HCT116 (cell line): ENCODE measurements at regions not wholly inside any gene's neighbourhood (a gene's known extent, or its start where the extent isn't known, plus 50 kb on each side); places are given as distances from the start of the nearest gene placed in this dataset.

Experiments used
- ATAC-seq: fragments of 200-7000 bp; cut with Tn5 transposase; 2 replicates; pipeline ENCODE4 v1.9.1; 2020; ENCODE audit warnings: mild to moderate bottlenecking, moderate library complexity
- BruUV-seq: library from RNA; stranded (reverse); fragments of 400-500 nt; replicated peaks from 2 replicates; lab custom pipeline; 2021; lab: Mats Ljungman, UMichigan
- CTCF ChIA-PET: fragments of 300-600 bp; sonication (Branson Sonifier 250); formaldehyde crosslinking; loops from one replicate; lab custom pipeline; 2021; ENCODE audit warnings: antibody characterized with exemption; lab: Charles Lee
- POLR2A ChIA-PET: fragments of 300-600, 350-600 bp; sonication (Branson Sonifier 250); formaldehyde crosslinking; loops from one replicate; lab custom pipeline; 2021; ENCODE audit warnings: antibody characterized with exemption; lab: Charles Lee
- RAD21 ChIA-PET, 2 experiments: fragments of 300-600 bp; sonication (Branson Sonifier 250); formaldehyde crosslinking; loops; one replicate each; lab custom pipeline; 2023; ENCODE audit warnings: low total read pairs in 2 of 2; ENCODE audit not compliant: uncharacterized antibody in 2 of 2, unreplicated experiment in 2 of 2, low non-redundant PET in 1 of 2; lab: Charles Lee
- DNase-seq: peaks from one replicate; pipeline ENCODE4 v3.0.0-alpha.2; 2010; ENCODE audit warnings: low read depth, low spot score
- H2AFZ ChIP-seq: fragments of 200-600 bp; shearing (Covaris generic), sonication (generic); 2 replicates; pipeline ENCODE4 v1.6.1; 2017; ENCODE audit warnings: low read depth, mixed run types, mixed read lengths, antibody characterized with exemption, low read length; ENCODE audit not compliant: poor library complexity, severe bottlenecking
- H3K27ac ChIP-seq: 2 replicates; pipeline ENCODE4 v1.5.1; 2012; ENCODE audit warnings: low read depth, low read length
- H3K27me3 ChIP-seq: fragments of 200-600 bp; sonication (generic); 2 replicates; pipeline ENCODE4 v1.6.1; 2016; ENCODE audit warnings: mixed run types, low read length, mixed read lengths; ENCODE audit not compliant: insufficient read depth
- H3K36me3 ChIP-seq, 2 experiments: fragments of 200-500 bp in 1 of 2; fragments of 200-600 bp in 1 of 2; sonication (Bioruptor generic) in 1 of 2; sonication (generic) in 1 of 2; 2 replicates each; pipeline versions ENCODE4 v1.5.1 to v1.6.1; 2014 to 2016; ENCODE audit warnings: low read length in 2 of 2, inconsistent platforms in 1 of 2, mixed read lengths in 1 of 2, mixed run types in 1 of 2; ENCODE audit not compliant: insufficient read depth in 2 of 2, control insufficient read depth in 1 of 2
- H3K4me1 ChIP-seq, 2 experiments: fragments of 200-600 bp in 1 of 2; sonication (generic) in 1 of 2; 2 replicates each; pipeline versions ENCODE4 v1.5.1 to v1.6.1; 2012 to 2017; ENCODE audit warnings: low read length in 2 of 2, inconsistent platforms in 1 of 2, mild to moderate bottlenecking in 1 of 2, mixed read lengths in 1 of 2, mixed run types in 1 of 2, moderate library complexity in 1 of 2; ENCODE audit not compliant: insufficient read depth in 2 of 2, control insufficient read depth in 1 of 2
- H3K4me2 ChIP-seq: fragments of 200-600 bp; sonication (generic); 2 replicates; pipeline ENCODE4 v1.6.1; 2017; ENCODE audit warnings: mixed run types, low read length, mixed read lengths
- H3K4me3 ChIP-seq, 2 experiments: fragments of 200-600 bp in 1 of 2; sonication (generic) in 1 of 2; replicated peaks in 1 of 2; 2 replicates each; pipeline ENCODE4 v1.5.1; 2011 to 2016; ENCODE audit warnings: low read length in 2 of 2, control low read depth in 1 of 2, low read depth in 1 of 2, mild to moderate bottlenecking in 1 of 2, mixed read lengths in 1 of 2, mixed run types in 1 of 2
- H3K79me2 ChIP-seq: fragments of 200-600 bp; sonication (generic); 2 replicates; pipeline ENCODE4 v1.6.1; 2017; ENCODE audit warnings: mild to moderate bottlenecking, mixed run types, low read length, moderate library complexity, mixed read lengths; ENCODE audit not compliant: insufficient read depth
- H3K9ac ChIP-seq: fragments of 200-600 bp; sonication (generic); 2 replicates; pipeline ENCODE4 v1.6.1; 2016; ENCODE audit warnings: low read length, mixed read lengths
- H3K9me2 ChIP-seq: fragments of 200-600 bp; sonication (generic), shearing (Covaris generic); 2 replicates; pipeline ENCODE4 v1.6.1; 2017; ENCODE audit warnings: mixed run types, mild to moderate bottlenecking, moderate library complexity; ENCODE audit not compliant: insufficient read depth
- H3K9me3 ChIP-seq, 2 experiments: fragments of 200-500 bp in 1 of 2; fragments of 200-600 bp in 1 of 2; sonication (Bioruptor generic) in 1 of 2; sonication (generic) in 1 of 2; 2 replicates each; pipeline ENCODE4 v1.6.1; 2014 to 2017; ENCODE audit warnings: low read length in 2 of 2, mixed read lengths in 2 of 2, inconsistent platforms in 1 of 2, low read depth in 1 of 2, mild to moderate bottlenecking in 1 of 2, mixed run types in 1 of 2, moderate library complexity in 1 of 2; ENCODE audit not compliant: control insufficient read depth in 1 of 2, insufficient read depth in 1 of 2
- H4K20me1 ChIP-seq: fragments of 200-600 bp; sonication (generic), shearing (Covaris generic); 2 replicates; pipeline ENCODE4 v1.6.1; 2017; ENCODE audit warnings: mixed run types, mild to moderate bottlenecking, moderate library complexity; ENCODE audit not compliant: insufficient read depth
- ATF3 ChIP-seq: IDR thresholded peaks from 2 replicates; pipeline ENCODE4 v1.6.1; 2012
- CBX3 ChIP-seq: IDR thresholded peaks from 2 replicates; pipeline ENCODE4 v1.6.1; 2012; ENCODE audit warnings: low read depth
- CEBPB ChIP-seq: IDR thresholded peaks from 2 replicates; pipeline ENCODE4 v1.6.1; 2012; ENCODE audit warnings: low read depth
- EGR1 ChIP-seq: IDR thresholded peaks from 2 replicates; pipeline ENCODE4 v1.6.1; 2012; ENCODE audit warnings: low read depth
- EZH2phosphoT487 ChIP-seq: fragments of 200-600 bp; IDR thresholded peaks from 2 replicates; pipeline ENCODE4 v1.6.1; 2018; ENCODE audit warnings: antibody characterized with exemption, borderline replicate concordance
- POLR2A ChIP-seq: IDR thresholded peaks from 2 replicates; pipeline ENCODE4 v1.7.0; 2011; ENCODE audit warnings: borderline replicate concordance; ENCODE audit not compliant: insufficient read depth, insufficient read length; ENCODE audit errors: extremely low read depth
- POLR2AphosphoS5 ChIP-seq: IDR thresholded peaks from 2 replicates; pipeline ENCODE4 v1.6.1; 2011; ENCODE audit warnings: mild to moderate bottlenecking, low read depth, low read length, moderate library complexity
- SIN3A ChIP-seq: IDR thresholded peaks from 2 replicates; pipeline ENCODE4 v1.6.1; 2012; ENCODE audit warnings: low read depth
- SP1 ChIP-seq: IDR thresholded peaks from 2 replicates; pipeline ENCODE4 v1.6.1; 2012; ENCODE audit warnings: low read depth
- SRF ChIP-seq: IDR thresholded peaks from 2 replicates; pipeline ENCODE4 v1.6.1; 2012; ENCODE audit warnings: low read depth
- ZBTB33 ChIP-seq: IDR thresholded peaks from 2 replicates; pipeline ENCODE4 v1.6.1; 2011; ENCODE audit warnings: mild to moderate bottlenecking, low read length, moderate library complexity; ENCODE audit not compliant: insufficient replicate concordance; ENCODE audit errors: extremely low read depth
- ZFX ChIP-seq: fragments of 450-650 bp; IDR thresholded peaks from 2 replicates; pipeline ENCODE4 v1.6.1; 2017
- intact Hi-C: fragments of 100-400 bp; cut with micrococcal nuclease; formaldehyde crosslinking; loops from 2 replicates; pipeline ENCODE4 v1.10.0; 2022

GRCh38 chr9:97761879-97762278 lies 64.7 kb upstream of the XPA start:
- H3K4me3 ChIP-seq: no peak overlapping the region
- TF ChIP-seq SRF: no peak
- TF ChIP-seq EGR1: no peak
- no peak for TF ChIP-seq CEBPB
- TF ChIP-seq EZH2phosphoT487: no peak
- TF ChIP-seq CBX3: no peak
- no peak for TF ChIP-seq ZFX
- no peak for TF ChIP-seq ATF3
- no peak for TF ChIP-seq ZBTB33
- TF ChIP-seq POLR2A: no peak
- no peak for TF ChIP-seq POLR2AphosphoS5
- TF ChIP-seq SIN3A: no peak
- TF ChIP-seq SP1: no peak
- TF ChIP-seq, all 23 proteins: peak for 0
- Histone ChIP-seq H2AFZ (no peak overlapping the region), H3K4me2 (no peak overlapping the region), H3K9ac (no peak overlapping the region), H3K27me3 (peaks cover 47% of the 10 kb centered on the region), H3K36me3 (no peaks in the 10 kb centered on the region), H3K9me2 (no peaks in the 10 kb centered on the region), H3K27ac (no peak overlapping the region), H3K79me2 (no peaks in the 10 kb centered on the region), H3K9me3 (no peaks in the 10 kb centered on the region), H4K20me1 (no peaks in the 10 kb centered on the region), H3K4me1 (no peaks in the 10 kb centered on the region)
- RAD21 ChIA-PET: no interaction called here
- DNase-seq (no peak), ATAC-seq (no peak)
- BruUV-seq: no TSS peak
- CTCF ChIA-PET: no interaction called here
- intact Hi-C loops: no loop called here
- POLR2A ChIA-PET: no interaction called here
